Esophagus (tissue), 2 donors: ENCODE measurements at regions not wholly inside any gene's neighbourhood (a gene's known extent, or its start where the extent isn't known, plus 50 kb on each side); places are given as distances from the start of the nearest gene placed in this dataset.

Experiments used
- H3K27ac ChIP-seq, 2 donors: one replicate each; pipeline ENCODE4 v1.5.1; 2013; ENCODE audit warnings: low read depth in 2 of 2, mild to moderate bottlenecking in 2 of 2, inconsistent platforms in 1 of 2, low read length in 1 of 2, moderate library complexity in 1 of 2
- H3K27me3 ChIP-seq, 2 donors: one replicate each; pipeline ENCODE4 v1.6.1; 2013; ENCODE audit warnings: low read length in 2 of 2, control low read depth in 1 of 2, mild to moderate bottlenecking in 1 of 2; ENCODE audit not compliant: insufficient read depth in 2 of 2, control insufficient read depth in 1 of 2
- H3K36me3 ChIP-seq, 2 donors: one replicate each; pipeline ENCODE4 v1.6.1; 2013; ENCODE audit warnings: low read length in 1 of 2; ENCODE audit not compliant: control insufficient read depth in 2 of 2, insufficient read depth in 2 of 2
- H3K4me1 ChIP-seq, 2 donors: one replicate each; pipeline ENCODE4 v1.6.1; 2013; ENCODE audit warnings: low read length in 1 of 2; ENCODE audit not compliant: control insufficient read depth in 2 of 2, insufficient read depth in 2 of 2
- H3K4me3 ChIP-seq, 2 donors: one replicate each; pipeline ENCODE4 v1.5.1; 2013; ENCODE audit warnings: low read length in 2 of 2, mild to moderate bottlenecking in 2 of 2, low read depth in 1 of 2, moderate library complexity in 1 of 2
- H3K9me3 ChIP-seq, 2 donors: one replicate each; pipeline ENCODE4 v1.6.1; 2013; ENCODE audit warnings: mild to moderate bottlenecking in 2 of 2, low read depth in 1 of 2, low read length in 1 of 2, moderate library complexity in 1 of 2; ENCODE audit not compliant: control insufficient read depth in 2 of 2, insufficient read depth in 1 of 2
- WGBS, 2 donors: extraction: QIAGEN DNeasy Blood & Tissue Kit; methylation state at CpG; one replicate each; pipeline ENCODE4 v1.1.7; 2013; 5-methylcytosine and 5-hydroxymethylcytosine counted together
- donor health status: healthy with polysubstance abuse.
- donor health status: Bipolar disorder and iron deficiency.

DNA sequence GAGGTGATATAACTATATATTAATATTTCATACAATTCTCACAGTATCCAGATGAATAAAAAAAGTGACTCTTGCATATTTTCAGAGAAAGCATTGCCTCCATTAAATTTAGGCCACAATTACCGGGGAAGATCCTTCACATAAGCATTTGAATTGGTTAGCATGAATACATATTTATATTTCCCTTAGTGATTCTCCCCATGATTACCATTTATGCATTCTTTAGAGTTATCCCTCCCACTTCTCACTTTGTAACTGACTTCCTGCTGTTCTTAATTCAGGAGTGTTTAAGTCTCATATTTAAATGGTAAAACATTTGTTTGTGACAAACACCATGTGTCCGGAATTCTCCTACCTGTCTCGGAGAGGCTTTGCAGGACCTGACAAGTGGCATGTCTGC, 523.4 kb downstream of the CCDC85A start:
- no peak overlapping the region for H3K4me3 ChIP-seq
- 63 to 73% methylated on average over 3 of the region's 3 CpGs for WGBS, 2 donors

DNA sequence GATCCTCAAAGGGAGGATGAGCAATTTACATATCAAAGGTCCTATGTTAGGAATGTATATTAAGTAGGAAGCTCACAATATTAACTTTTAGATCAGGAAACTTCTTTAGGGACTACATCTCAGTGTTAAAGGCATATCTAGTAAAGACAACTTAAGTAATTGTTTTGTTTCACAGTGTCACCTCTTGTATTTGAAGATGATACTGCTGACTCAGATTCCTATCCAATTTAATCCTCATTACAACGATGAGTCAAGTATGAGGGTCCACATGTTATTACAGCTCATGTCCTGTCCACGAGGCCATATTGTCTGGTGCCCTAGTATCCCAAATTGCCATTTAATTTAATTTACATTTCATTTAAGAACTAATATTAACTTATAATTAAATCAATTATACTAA, 523.9 kb downstream of the CCDC85A start:
- no peaks in the 10 kb centered on the region for H3K4me1 ChIP-seq
- H3K9me3 ChIP-seq = no peaks in the 10 kb centered on the region
- 64 to 72% methylated on average over 2 of the region's 2 CpGs for WGBS, 2 donors
- no peak overlapping the region for H3K27ac ChIP-seq
- no peak overlapping the region for H3K4me3 ChIP-seq
- no peaks in the 10 kb centered on the region for H3K36me3 ChIP-seq
- H3K27me3 ChIP-seq = no peaks in the 10 kb centered on the region

More for the DNA sequence above, 523.4 kb downstream of the CCDC85A start:
- Histone ChIP-seq H3K27ac (no peak overlapping the region), H3K4me1 (no peaks in the 10 kb centered on the region), H3K36me3 (no peaks in the 10 kb centered on the region), H3K27me3 (no peaks in the 10 kb centered on the region), H3K9me3 (no peaks in the 10 kb centered on the region)

DNA sequence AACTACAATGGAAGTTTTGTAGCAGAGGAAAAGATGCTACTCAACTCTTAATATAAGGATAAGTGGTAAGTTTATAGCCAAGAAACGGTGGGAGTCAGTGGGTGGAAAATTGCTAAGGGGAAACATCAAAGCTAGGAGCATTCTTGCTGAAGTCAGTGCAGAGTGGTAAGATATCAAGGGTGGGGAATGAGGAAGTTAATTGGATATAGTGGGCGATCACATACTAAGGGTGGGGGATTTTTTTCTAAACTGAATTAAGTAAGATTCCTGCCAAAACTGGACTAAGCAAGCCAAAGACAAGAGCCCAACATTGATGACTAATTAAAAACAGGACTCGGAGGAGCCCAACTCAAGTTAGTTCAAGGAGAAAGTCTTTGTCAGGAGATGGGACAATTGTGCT, 525.4 kb downstream of the CCDC85A start:
- H3K27ac ChIP-seq = no peak overlapping the region
- 76 to 78% methylated on average over 3 of the region's 3 CpGs for WGBS, 2 donors
- H3K27me3 ChIP-seq = no peaks in the 10 kb centered on the region
- no peaks in the 10 kb centered on the region for H3K4me1 ChIP-seq
- no peak overlapping the region for H3K4me3 ChIP-seq
- no peaks in the 10 kb centered on the region for H3K36me3 ChIP-seq
- H3K9me3 ChIP-seq = no peaks in the 10 kb centered on the region

DNA sequence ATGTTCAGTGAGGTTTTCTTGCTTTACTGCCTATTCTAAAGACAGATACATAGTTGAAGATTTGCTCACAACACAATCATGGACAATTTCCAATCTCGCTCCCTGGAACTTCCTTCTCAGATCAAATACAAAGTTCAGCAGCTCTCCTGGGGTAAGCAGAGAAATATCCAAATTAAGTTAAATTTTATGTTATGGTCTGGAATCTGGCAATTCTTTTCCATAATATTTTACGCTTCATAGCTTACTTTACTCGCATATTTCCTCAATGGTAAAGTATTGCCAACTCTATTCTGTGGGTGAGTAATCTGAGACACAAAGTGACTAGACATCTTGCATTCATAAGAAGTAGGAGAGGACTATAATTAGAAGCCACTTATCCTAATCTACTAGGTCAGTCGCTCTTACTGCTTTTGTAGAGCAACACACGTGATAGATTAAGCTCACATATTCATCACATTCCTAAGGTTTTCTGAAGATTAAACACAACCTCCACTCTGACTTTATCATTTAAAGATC, 529.4 kb downstream of the CCDC85A start:
- Histone ChIP-seq H3K4me1 (no peaks in the 10 kb centered on the region), H3K36me3 (no peaks in the 10 kb centered on the region), H3K27ac (no peak overlapping the region), H3K9me3 (no peaks in the 10 kb centered on the region), H3K27me3 (no peaks in the 10 kb centered on the region), H3K4me3 (no peak overlapping the region)
- 72 to 80% methylated on average over 5 of the region's 5 CpGs for WGBS, 2 donors

DNA sequence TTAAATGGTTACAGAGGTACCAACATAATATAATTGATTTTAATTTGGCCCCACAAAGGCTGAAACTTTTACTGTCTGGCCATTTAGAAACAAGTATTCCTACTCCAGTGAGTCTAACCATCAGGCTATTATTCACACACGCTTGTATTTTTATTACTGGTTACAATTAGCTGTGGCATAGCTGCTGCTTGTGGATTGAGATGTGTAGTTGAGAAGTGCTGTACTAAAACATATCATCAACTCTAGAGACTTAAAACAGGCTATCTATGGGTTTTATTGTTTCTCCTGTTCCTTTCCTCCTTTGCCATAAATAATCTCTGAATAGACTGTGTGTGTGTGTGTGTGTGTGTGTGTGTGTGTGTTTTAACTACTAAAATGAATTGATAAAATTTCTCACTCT, 530.2 kb downstream of the CCDC85A start:
- no peaks in the 10 kb centered on the region for H3K27me3 ChIP-seq
- H3K4me1 ChIP-seq = no peaks in the 10 kb centered on the region
- no peaks in the 10 kb centered on the region for H3K36me3 ChIP-seq
- 82 to 87% methylated on average over 1 of the region's 1 CpG for WGBS, 2 donors
- no peaks in the 10 kb centered on the region for H3K9me3 ChIP-seq
- no peak overlapping the region for H3K27ac ChIP-seq
- H3K4me3 ChIP-seq = no peak overlapping the region

DNA sequence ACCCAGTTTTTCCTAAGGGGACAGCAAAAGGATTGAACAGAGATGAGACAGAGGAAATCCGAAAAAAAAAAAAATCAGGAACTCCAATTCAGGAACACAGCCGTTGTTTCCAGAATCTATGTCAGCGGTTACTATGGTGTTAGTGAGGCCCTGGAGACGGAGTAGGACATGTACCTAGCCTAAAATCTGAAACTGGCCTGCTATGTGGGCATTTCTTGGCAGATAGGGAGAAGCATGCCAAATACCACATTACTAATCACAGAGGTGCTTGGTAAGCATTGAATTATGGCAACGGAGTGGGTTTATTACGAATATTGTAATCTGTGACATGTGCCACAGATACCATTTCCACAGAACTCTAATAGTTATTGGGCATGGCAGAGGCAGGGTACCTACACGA, 530.6 kb downstream of the CCDC85A start:
- WGBS, 2 donors = 75 to 80% methylated on average over 7 of the region's 7 CpGs
- no peaks in the 10 kb centered on the region for H3K36me3 ChIP-seq
- no peaks in the 10 kb centered on the region for H3K27me3 ChIP-seq
- no peaks in the 10 kb centered on the region for H3K9me3 ChIP-seq
- H3K4me3 ChIP-seq = no peak overlapping the region
- H3K4me1 ChIP-seq = no peaks in the 10 kb centered on the region
- H3K27ac ChIP-seq = no peak overlapping the region

DNA sequence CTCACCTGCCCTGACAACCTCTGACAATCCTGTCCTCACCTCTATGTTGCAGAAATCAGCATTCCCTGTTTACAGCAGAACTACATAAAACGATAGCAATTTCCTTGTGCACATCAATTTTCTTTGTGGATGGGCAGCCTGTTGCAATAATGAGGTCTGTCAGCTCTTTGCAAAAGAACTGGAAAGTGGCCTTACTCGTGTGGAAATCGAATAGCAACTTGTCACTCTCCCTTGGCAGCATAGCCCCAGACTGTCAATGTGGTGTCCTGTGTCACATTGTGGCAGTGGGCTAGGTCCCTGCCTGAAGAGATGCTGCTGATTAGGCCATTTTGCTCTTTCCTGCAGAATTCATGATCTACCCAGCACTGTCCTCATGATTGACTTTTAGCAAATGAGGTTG, 531.9 kb downstream of the CCDC85A start:
- Histone ChIP-seq H3K4me3 (no peak overlapping the region), H3K4me1 (no peaks in the 10 kb centered on the region), H3K27me3 (no peaks in the 10 kb centered on the region), H3K9me3 (no peaks in the 10 kb centered on the region), H3K27ac (no peak overlapping the region), H3K36me3 (no peaks in the 10 kb centered on the region)
- 39 to 42% methylated on average over 3 of the region's 3 CpGs for WGBS, 2 donors

DNA sequence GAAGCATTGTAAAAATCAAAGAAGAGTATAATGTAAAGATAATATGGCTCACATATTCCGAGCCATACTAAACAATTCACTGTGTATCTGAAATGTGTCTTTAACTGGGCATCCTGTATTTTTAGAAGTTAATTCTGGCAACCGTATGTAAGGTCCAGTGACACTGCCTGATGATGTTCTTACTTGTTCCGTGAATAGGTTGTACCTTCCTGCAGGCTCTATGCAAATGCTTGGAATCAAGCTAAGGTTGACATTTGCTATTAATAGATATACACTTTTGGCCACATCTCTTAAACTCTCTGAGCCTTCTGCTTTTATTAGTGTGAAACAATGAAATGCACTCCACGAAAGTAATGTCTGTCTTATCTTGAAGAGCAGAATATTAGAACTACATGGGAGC, 534.6 kb downstream of the CCDC85A start:
- H3K4me3 ChIP-seq = no peak overlapping the region
- WGBS, 2 donors = 79 to 82% methylated on average over 4 of the region's 4 CpGs

DNA sequence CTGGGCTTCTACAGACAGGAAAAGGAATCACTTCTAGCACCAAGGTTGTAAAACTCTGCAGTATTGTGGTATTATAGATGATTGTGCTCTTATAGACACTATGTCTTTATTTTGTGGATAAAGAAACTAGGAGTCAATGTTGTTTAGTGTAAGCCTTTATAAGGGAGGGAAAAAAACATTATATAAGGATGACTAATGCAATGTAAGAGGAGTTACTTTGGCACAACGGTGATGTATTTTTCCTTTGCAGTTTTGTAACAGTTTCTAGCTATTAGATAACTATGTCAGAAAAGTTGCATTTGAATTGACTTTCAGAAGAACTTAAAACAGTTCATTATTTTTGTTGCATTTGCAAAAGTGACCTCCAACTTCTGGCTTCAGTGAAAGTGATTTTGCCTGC, 545.4 kb downstream of the CCDC85A start:
- 75 to 81% methylated on average over 1 of the region's 1 CpG for WGBS, 2 donors
- no peaks in the 10 kb centered on the region for H3K27me3 ChIP-seq
- no peaks in the 10 kb centered on the region for H3K9me3 ChIP-seq
- no peaks in the 10 kb centered on the region for H3K36me3 ChIP-seq
- H3K27ac ChIP-seq = no peak overlapping the region
- H3K4me1 ChIP-seq = no peaks in the 10 kb centered on the region
- H3K4me3 ChIP-seq = no peak overlapping the region

More for the DNA sequence above, 534.6 kb downstream of the CCDC85A start:
- no peaks in the 10 kb centered on the region for H3K36me3 ChIP-seq
- H3K27ac ChIP-seq = no peak overlapping the region
- no peaks in the 10 kb centered on the region for H3K9me3 ChIP-seq
- H3K27me3 ChIP-seq = no peaks in the 10 kb centered on the region
- H3K4me1 ChIP-seq = no peaks in the 10 kb centered on the region

DNA sequence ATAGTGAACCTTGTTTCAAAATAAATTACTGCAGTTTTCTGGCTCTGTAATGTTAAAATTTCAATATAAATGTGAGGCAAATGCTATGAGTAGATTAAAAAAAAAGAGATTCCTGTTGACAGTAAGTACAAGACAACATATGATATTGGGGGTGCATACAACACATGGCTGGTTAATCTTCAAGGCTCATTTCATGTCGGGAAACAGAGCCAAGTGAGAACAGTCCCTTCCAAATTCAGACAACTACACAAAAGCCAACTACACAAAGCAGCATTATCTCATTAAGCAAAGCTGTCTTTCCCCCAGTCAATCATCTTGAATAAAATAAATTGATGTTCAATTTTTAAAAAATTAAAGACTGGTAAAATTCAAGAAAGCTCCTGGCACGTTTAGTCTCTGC, 549.2 kb downstream of the CCDC85A start:
- Histone ChIP-seq H3K4me1 (no peaks in the 10 kb centered on the region), H3K9me3 (no peaks in the 10 kb centered on the region), H3K27ac (no peak overlapping the region), H3K4me3 (no peak overlapping the region), H3K27me3 (no peaks in the 10 kb centered on the region), H3K36me3 (no peaks in the 10 kb centered on the region)
- WGBS, 2 donors = 48 to 67% methylated on average over 2 of the region's 2 CpGs
